Loucy (cell line): ENCODE measurements at regions not wholly inside any gene's neighbourhood (a gene's known extent, or its start where the extent isn't known, plus 50 kb on each side); places are given as distances from the start of the nearest gene placed in this dataset.
"Not testable (repeated sequence)": the region's sequence is repeated elsewhere in the genome, so short reads cannot be mapped to it uniquely, and the experiment has no call there.

Experiments used
- H2AFZ ChIP-seq: fragments of 200-600 bp; sonication (generic); 2 replicates; pipeline ENCODE4 v1.6.0; 2016; ENCODE audit warnings: antibody characterized with exemption, mild to moderate bottlenecking, low read length, moderate library complexity
- H3F3A ChIP-seq: fragments of 200-600 bp; 2 replicates; pipeline ENCODE4 v1.6.0; 2016; ENCODE audit warnings: antibody characterized with exemption, low read depth, mild to moderate bottlenecking
- H3K27me3 ChIP-seq: fragments of 200-600 bp; sonication (generic); 2 replicates; pipeline ENCODE4 v1.6.1; 2014; ENCODE audit warnings: low read length, mild to moderate bottlenecking; ENCODE audit not compliant: insufficient read depth, poor library complexity, severe bottlenecking
- H3K36me3 ChIP-seq: fragments of 200-600 bp; sonication (generic); 2 replicates; pipeline ENCODE4 v1.6.1; 2016; ENCODE audit warnings: low read length; ENCODE audit not compliant: insufficient read depth
- H3K4me1 ChIP-seq: fragments of 200-600 bp; sonication (generic); 2 replicates; pipeline ENCODE4 v1.5.1; 2014; ENCODE audit warnings: low read length, mild to moderate bottlenecking; ENCODE audit not compliant: insufficient read depth, poor library complexity, severe bottlenecking
- H3K4me2 ChIP-seq: fragments of 200-600 bp; sonication (generic); 2 replicates; pipeline ENCODE4 v1.6.0; 2014; ENCODE audit warnings: antibody characterized with exemption, low read length, low read depth, mild to moderate bottlenecking; ENCODE audit not compliant: poor library complexity, severe bottlenecking
- H3K4me3 ChIP-seq: fragments of 200-600 bp; sonication (generic); 2 replicates; pipeline ENCODE4 v1.5.1; 2014; ENCODE audit warnings: low read length, mild to moderate bottlenecking, mixed read lengths; ENCODE audit not compliant: poor library complexity, severe bottlenecking
- H3K79me2 ChIP-seq: fragments of 200-600 bp; sonication (generic); 2 replicates; pipeline ENCODE4 v1.6.1; 2014; ENCODE audit warnings: low read length; ENCODE audit not compliant: insufficient read depth
- H3K9ac ChIP-seq: fragments of 200-600 bp; sonication (generic); 2 replicates; pipeline ENCODE4 v1.6.0; 2014; ENCODE audit warnings: mild to moderate bottlenecking, low read depth, low read length, moderate library complexity; ENCODE audit not compliant: poor library complexity, severe bottlenecking
- H3K9me2 ChIP-seq: fragments of 200-600 bp; sonication (generic); replicated peaks from 2 replicates; pipeline ENCODE4 v1.6.1; 2016; ENCODE audit warnings: low read depth, low read length, mixed read lengths
- H3K9me3 ChIP-seq: fragments of 200-600 bp; sonication (generic); 2 replicates; pipeline ENCODE4 v1.6.1; 2014; ENCODE audit warnings: mild to moderate bottlenecking, antibody characterized with exemption, low read length, low read depth; ENCODE audit not compliant: insufficient read depth
- H4K20me1 ChIP-seq: fragments of 200-600 bp; sonication (generic); 2 replicates; pipeline ENCODE4 v1.6.0; 2014; ENCODE audit warnings: antibody characterized with exemption, low read length, mild to moderate bottlenecking; ENCODE audit not compliant: insufficient read depth, poor library complexity, severe bottlenecking
- EZH2phosphoT487 ChIP-seq: fragments of 200-600 bp; IDR thresholded peaks from 2 replicates; pipeline ENCODE4 v1.6.1; 2018; ENCODE audit warnings: antibody characterized with exemption, mild to moderate bottlenecking, moderate library complexity, borderline replicate concordance
- TF ChIP-seq, protein P1 (sequence below): fragments of 200-600 bp; sonication (generic); conservative IDR thresholded peaks from 2 replicates; pipeline ENCODE4 v1.5.1; 2014; ENCODE audit warnings: mild to moderate bottlenecking, antibody characterized with exemption, low read length

DNA sequence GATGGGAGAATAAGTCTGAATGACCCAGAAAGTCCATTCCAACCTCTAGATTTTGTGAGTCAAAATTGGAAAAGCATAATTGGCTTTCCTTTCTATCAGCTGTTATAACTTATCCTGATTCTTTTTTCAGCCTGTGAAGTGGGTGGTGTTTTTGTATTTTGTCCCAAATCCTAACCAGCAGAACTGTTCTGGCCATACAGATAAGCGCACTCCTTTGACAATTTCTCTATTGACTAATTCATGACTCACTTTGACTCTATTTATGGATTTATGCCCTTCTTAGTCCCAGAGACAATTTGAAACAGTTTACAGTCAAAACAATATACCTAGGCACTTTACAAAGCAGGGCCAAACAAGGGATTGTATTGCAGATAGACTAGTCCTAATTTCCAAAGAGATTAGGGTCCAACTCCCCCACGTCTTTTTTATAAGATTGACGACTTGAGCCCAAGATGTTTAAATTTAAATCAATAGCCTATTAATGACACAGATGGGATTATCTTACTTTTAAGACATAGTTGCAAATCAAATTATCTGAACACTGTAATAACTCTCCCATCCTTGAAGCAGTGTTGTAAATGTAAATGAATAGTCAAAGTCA, 301.7 kb upstream of the SEMA6A start:
- Histone ChIP-seq H2AFZ (no peak overlapping the region), H3K9me2 (no peaks in the 10 kb centered on the region), H3K9ac (no peak overlapping the region)

DNA sequence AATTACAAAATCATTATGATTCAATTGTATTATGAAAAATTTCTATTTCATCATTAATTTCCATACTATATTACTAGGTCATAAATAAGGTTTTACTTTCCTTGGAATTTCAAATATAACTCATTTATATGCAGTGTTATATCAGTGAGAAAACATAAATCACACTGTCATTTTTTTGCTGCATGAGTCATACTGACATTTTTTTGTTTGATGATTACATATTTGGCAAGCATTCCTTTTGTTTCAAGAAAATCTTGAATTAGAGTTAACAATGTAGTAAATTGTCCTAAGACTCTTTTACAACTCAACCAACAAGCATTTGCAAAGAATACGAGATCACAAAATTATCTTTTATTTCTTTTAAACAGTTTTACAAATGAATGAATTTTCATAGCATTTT, 298.4 kb upstream of the SEMA6A start:
- Histone ChIP-seq H3K4me3 (no peak overlapping the region), H3F3A (no peaks in the 10 kb centered on the region), H2AFZ (no peak overlapping the region), H3K4me1 (no peaks in the 10 kb centered on the region), H4K20me1 (no peaks in the 10 kb centered on the region), H3K36me3 (no peaks in the 10 kb centered on the region), H3K4me2 (no peak overlapping the region), H3K9ac (no peak overlapping the region), H3K9me2 (no peaks in the 10 kb centered on the region), H3K27me3 (no peaks in the 10 kb centered on the region), H3K9me3 (no peaks in the 10 kb centered on the region), H3K79me2 (no peaks in the 10 kb centered on the region)
- no peak for TF ChIP-seq EZH2phosphoT487
- TF ChIP-seq, protein P1, sequence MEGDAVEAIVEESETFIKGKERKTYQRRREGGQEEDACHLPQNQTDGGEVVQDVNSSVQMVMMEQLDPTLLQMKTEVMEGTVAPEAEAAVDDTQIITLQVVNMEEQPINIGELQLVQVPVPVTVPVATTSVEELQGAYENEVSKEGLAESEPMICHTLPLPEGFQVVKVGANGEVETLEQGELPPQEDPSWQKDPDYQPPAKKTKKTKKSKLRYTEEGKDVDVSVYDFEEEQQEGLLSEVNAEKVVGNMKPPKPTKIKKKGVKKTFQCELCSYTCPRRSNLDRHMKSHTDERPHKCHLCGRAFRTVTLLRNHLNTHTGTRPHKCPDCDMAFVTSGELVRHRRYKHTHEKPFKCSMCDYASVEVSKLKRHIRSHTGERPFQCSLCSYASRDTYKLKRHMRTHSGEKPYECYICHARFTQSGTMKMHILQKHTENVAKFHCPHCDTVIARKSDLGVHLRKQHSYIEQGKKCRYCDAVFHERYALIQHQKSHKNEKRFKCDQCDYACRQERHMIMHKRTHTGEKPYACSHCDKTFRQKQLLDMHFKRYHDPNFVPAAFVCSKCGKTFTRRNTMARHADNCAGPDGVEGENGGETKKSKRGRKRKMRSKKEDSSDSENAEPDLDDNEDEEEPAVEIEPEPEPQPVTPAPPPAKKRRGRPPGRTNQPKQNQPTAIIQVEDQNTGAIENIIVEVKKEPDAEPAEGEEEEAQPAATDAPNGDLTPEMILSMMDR = no peak

More for the DNA sequence above, 301.7 kb upstream of the SEMA6A start:
- TF ChIP-seq EZH2phosphoT487 = no peak
- TF ChIP-seq, protein P1 = no peak
- no peaks in the 10 kb centered on the region for H3K27me3 ChIP-seq
- no peaks in the 10 kb centered on the region for H3K79me2 ChIP-seq
- H3K4me2 ChIP-seq = no peak overlapping the region
- no peaks in the 10 kb centered on the region for H3F3A ChIP-seq
- no peak overlapping the region for H3K4me3 ChIP-seq
- H3K4me1 ChIP-seq = no peaks in the 10 kb centered on the region
- H3K9me3 ChIP-seq = no peaks in the 10 kb centered on the region
- H4K20me1 ChIP-seq = no peaks in the 10 kb centered on the region
- H3K36me3 ChIP-seq = no peaks in the 10 kb centered on the region

DNA sequence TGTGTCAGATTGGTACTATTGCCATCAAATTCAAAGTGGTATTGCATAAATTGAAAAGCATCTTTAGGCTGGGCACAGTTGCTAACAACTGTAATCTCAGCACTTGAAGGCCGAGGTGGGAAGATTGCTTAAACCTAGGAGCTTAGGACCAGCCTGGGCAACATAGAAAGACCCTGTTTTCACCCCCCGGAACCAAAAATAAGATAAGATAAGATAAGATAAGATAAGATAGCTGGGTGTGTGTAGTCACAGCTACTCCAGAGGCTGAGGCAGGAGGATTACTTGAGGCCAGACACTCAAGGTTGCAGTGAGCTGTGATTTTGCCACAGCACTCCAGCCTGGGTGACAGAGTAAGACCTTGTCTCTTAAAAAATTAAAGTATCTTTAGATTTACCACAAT, 297.9 kb upstream of the SEMA6A start:
- Histone ChIP-seq H3K9me3 (no peaks in the 10 kb centered on the region), H3K36me3 (no peaks in the 10 kb centered on the region), H4K20me1 (no peaks in the 10 kb centered on the region), H3K27me3 (no peaks in the 10 kb centered on the region), H3F3A (no peaks in the 10 kb centered on the region), H2AFZ (no peak overlapping the region), H3K9ac (no peak overlapping the region), H3K79me2 (no peaks in the 10 kb centered on the region), H3K4me3 (no peak overlapping the region), H3K9me2 (no peaks in the 10 kb centered on the region), H3K4me1 (no peaks in the 10 kb centered on the region), H3K4me2 (no peak overlapping the region)
- TF ChIP-seq, protein P1 = no peak
- no peak for TF ChIP-seq EZH2phosphoT487

DNA sequence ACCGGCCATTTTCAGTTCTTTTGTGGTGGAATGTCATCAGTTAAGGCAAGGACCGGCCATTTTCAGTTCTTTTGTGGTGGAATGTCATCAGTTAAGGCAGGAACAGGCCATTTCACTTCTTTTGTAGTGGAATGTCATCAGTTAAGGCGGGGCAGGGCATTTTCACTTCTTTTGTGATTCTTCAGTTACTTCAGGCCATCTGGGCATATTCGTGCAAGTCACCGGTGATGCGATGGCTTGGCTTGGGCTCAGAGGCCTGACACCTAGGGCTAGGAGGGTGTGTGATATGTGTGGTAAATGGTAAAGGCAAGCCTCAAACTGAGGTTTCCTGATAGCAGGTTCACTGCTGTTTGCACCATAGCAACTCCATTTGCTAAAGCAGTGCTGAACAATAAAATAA, 293.2 kb upstream of the SEMA6A start:
- not testable (repeated sequence) for H3K9me2 ChIP-seq, H3K36me3 ChIP-seq, H2AFZ ChIP-seq, H3K4me2 ChIP-seq, H3K9ac ChIP-seq, H3F3A ChIP-seq, H3K9me3 ChIP-seq, H3K79me2 ChIP-seq, H3K27me3 ChIP-seq, H3K4me3 ChIP-seq, H4K20me1 ChIP-seq
- H3K4me1 ChIP-seq = peaks cover 20% of the 10 kb centered on the region
